ENCODE measurements at regions not wholly inside any gene's neighbourhood (a gene's known extent, or its start where the extent isn't known, plus 50 kb on each side); places are given as distances from the start of the nearest gene placed in this dataset.

- Histone ChIP-seq H3K27me3 (ENCODE audit: insufficient read depth, poor library complexity, severe bottlenecking) (no peaks in the 10 kb centered on the region), H3K4me3 (replicated peaks; ENCODE audit: insufficient read depth, low read length) (no peak overlapping the region), H3K27ac (replicated peaks) (no peak overlapping the region)
- no peak for TF ChIP-seq SPI1 (IDR thresholded peaks at IDR 0.05; ENCODE audit: borderline replicate concordance, low read depth)
- no peak for TF ChIP-seq GABPA (IDR thresholded peaks at IDR 0.05; ENCODE audit: low read depth)
- DNase-seq (ENCODE audit: low read depth in 1 of 2, low spot score in 1 of 2) = no peak
Measured at GRCh38 chr12:91551242-91551641, 368.6 kb upstream of the DCN start.

GRCh38 chr12:91542666-91543065, 360.0 kb upstream of the DCN start:
- Histone ChIP-seq H3K27me3 (ENCODE audit: insufficient read depth, poor library complexity, severe bottlenecking) (peaks cover 2% of the 10 kb centered on the region), H3K27ac (replicated peaks) (no peak overlapping the region), H3K4me3 (replicated peaks; ENCODE audit: insufficient read depth, low read length) (no peak overlapping the region)
- no peak for TF ChIP-seq CTCF (IDR thresholded peaks at IDR 0.05; ENCODE audit: insufficient read depth, low read length)
- TF ChIP-seq POLR2AphosphoS5 (IDR thresholded peaks at IDR 0.05; ENCODE audit: low read depth) = no peak
- no peak for TF ChIP-seq REST (IDR thresholded peaks at IDR 0.05; ENCODE audit: insufficient replicate concordance, low read depth)
- no peak for TF ChIP-seq SPI1 (IDR thresholded peaks at IDR 0.05; ENCODE audit: borderline replicate concordance, low read depth)
- no peak for TF ChIP-seq GABPA (IDR thresholded peaks at IDR 0.05; ENCODE audit: low read depth)
- no peak for DNase-seq (ENCODE audit: low read depth in 1 of 2, low spot score in 1 of 2)

GRCh38 chr12:91542067-91542466, 359.4 kb upstream of the DCN start:
- peaks cover 2% of the 10 kb centered on the region for H3K27me3 ChIP-seq (ENCODE audit: insufficient read depth, poor library complexity, severe bottlenecking)
- DNase-seq (ENCODE audit: low read depth in 1 of 2, low spot score in 1 of 2) = no peak
- TF ChIP-seq CTCF (IDR thresholded peaks at IDR 0.05; ENCODE audit: insufficient read depth, low read length) (no peak), REST (IDR thresholded peaks at IDR 0.05; ENCODE audit: insufficient replicate concordance, low read depth) (no peak), GABPA (IDR thresholded peaks at IDR 0.05; ENCODE audit: low read depth) (no peak), SPI1 (IDR thresholded peaks at IDR 0.05; ENCODE audit: borderline replicate concordance, low read depth) (no peak), POLR2AphosphoS5 (IDR thresholded peaks at IDR 0.05; ENCODE audit: low read depth) (no peak)
- no peak overlapping the region for H3K27ac ChIP-seq (replicated peaks)
- H3K4me3 ChIP-seq (replicated peaks; ENCODE audit: insufficient read depth, low read length) = no peak overlapping the region

GRCh38 chr12:91538418-91538817, 355.8 kb upstream of the DCN start:
- H3K4me3 ChIP-seq (replicated peaks; ENCODE audit: insufficient read depth, low read length) = no peak overlapping the region
- H3K27me3 ChIP-seq (ENCODE audit: insufficient read depth, poor library complexity, severe bottlenecking) = peaks cover 2% of the 10 kb centered on the region
- no peak for DNase-seq (ENCODE audit: low read depth in 1 of 2, low spot score in 1 of 2)
- H3K27ac ChIP-seq (replicated peaks) = no peak overlapping the region
- TF ChIP-seq SPI1 (IDR thresholded peaks at IDR 0.05; ENCODE audit: borderline replicate concordance, low read depth) = peak; percentile 28; the same call in 1 of the 2 replicates
- TF ChIP-seq CTCF (IDR thresholded peaks at IDR 0.05; ENCODE audit: insufficient read depth, low read length) = no peak
- no peak for TF ChIP-seq GABPA (IDR thresholded peaks at IDR 0.05; ENCODE audit: low read depth)
